PFSK-1 (cell line): ENCODE measurements at regions not wholly inside any gene's neighbourhood (a gene's known extent, or its start where the extent isn't known, plus 50 kb on each side); places are given as distances from the start of the nearest gene placed in this dataset.

Experiments used
- FOXP2 ChIP-seq: optimal IDR thresholded peaks from 2 replicates; pipeline ENCODE3; 2011; ENCODE audit warnings: borderline replicate concordance, control low read depth, inconsistent platforms; ENCODE audit not compliant: insufficient read depth; ENCODE audit errors: extremely low read length, extremely low read depth
- POLR2AphosphoS5 ChIP-seq: IDR thresholded peaks from 2 replicates; pipeline ENCODE4 v1.6.1; 2012; ENCODE audit warnings: low read depth, mild to moderate bottlenecking, control low read depth, low read length, moderate library complexity
- REST ChIP-seq, 2 experiments: IDR thresholded peaks; 2 replicates each; pipeline versions ENCODE4 v1.6.1 to v1.8.0; 2011 to 2012; ENCODE audit warnings: low read depth in 2 of 2, low read length in 2 of 2, control low read depth in 1 of 2, inconsistent platforms in 1 of 2, mild to moderate bottlenecking in 1 of 2, moderate library complexity in 1 of 2; ENCODE audit not compliant: insufficient read depth in 1 of 2
- SIN3A ChIP-seq: IDR thresholded peaks from 2 replicates; pipeline ENCODE4 v1.6.1; 2012; ENCODE audit warnings: mild to moderate bottlenecking, low read length, moderate library complexity, borderline replicate concordance; ENCODE audit not compliant: insufficient read depth
- TAF1 ChIP-seq: IDR thresholded peaks from 2 replicates; pipeline ENCODE4 v1.6.1; 2012; ENCODE audit warnings: low read length, control low read depth, borderline replicate concordance; ENCODE audit not compliant: insufficient read depth

- no peak for TF ChIP-seq SIN3A
- no peak for TF ChIP-seq REST (IDR thresholded peaks at IDR 0.05; ENCODE audit: insufficient read depth in 1 of 2, low read depth in 2 of 2, low read length in 2 of 2)
- no peak for TF ChIP-seq FOXP2
- TF ChIP-seq TAF1 = no peak
- no peak for TF ChIP-seq POLR2AphosphoS5
Measured at GRCh38 chr11:70901951-70902521, 350.3 kb downstream of the SHANK2 start.

GRCh38 chr11:70906101-70906500, 346.3 kb downstream of the SHANK2 start:
- no peak for TF ChIP-seq REST (IDR thresholded peaks at IDR 0.05; ENCODE audit: insufficient read depth in 1 of 2, low read depth in 2 of 2, low read length in 2 of 2)
- no peak for TF ChIP-seq POLR2AphosphoS5
- no peak for TF ChIP-seq TAF1
- no peak for TF ChIP-seq FOXP2
- no peak for TF ChIP-seq SIN3A

- TF ChIP-seq SIN3A = no peak
- TF ChIP-seq POLR2AphosphoS5 = no peak
Measured at GRCh38 chr11:70908223-70908622, 344.2 kb downstream of the SHANK2 start.

- no peak for TF ChIP-seq TAF1
- no peak for TF ChIP-seq FOXP2
- TF ChIP-seq SIN3A = no peak
- TF ChIP-seq REST (IDR thresholded peaks at IDR 0.05; ENCODE audit: insufficient read depth in 1 of 2, low read depth in 2 of 2, low read length in 2 of 2) = no peak
- TF ChIP-seq POLR2AphosphoS5 = no peak
Measured at GRCh38 chr11:70910835-70911234, 341.5 kb downstream of the SHANK2 start.

- TF ChIP-seq POLR2AphosphoS5 = no peak
- no peak for TF ChIP-seq TAF1
- TF ChIP-seq SIN3A = no peak
- TF ChIP-seq REST (IDR thresholded peaks at IDR 0.05; ENCODE audit: insufficient read depth in 1 of 2, low read depth in 2 of 2, low read length in 2 of 2) = no peak
- no peak for TF ChIP-seq FOXP2
Measured at GRCh38 chr11:70912226-70912840, 340.0 kb downstream of the SHANK2 start.
